Mesendoderm (in vitro differentiated cells): ENCODE measurements at regions not wholly inside any gene's neighbourhood (a gene's known extent, or its start where the extent isn't known, plus 50 kb on each side); places are given as distances from the start of the nearest gene placed in this dataset.
A peak's percentile ranks its signal among the peaks of the same experiment; 100 is the strongest.

Source experiments
- DNase-seq: peaks from one replicate; pipeline ENCODE4 v3.0.0; 2013
- H2AK5ac ChIP-seq: 2 replicates; pipeline ENCODE4 v1.6.1; 2013; ENCODE audit warnings: low read length, inconsistent platforms
- H2BK120ac ChIP-seq: 2 replicates; pipeline ENCODE4 v1.6.1; 2013; ENCODE audit warnings: low read depth, mild to moderate bottlenecking, low read length, moderate library complexity, mixed read lengths
- H2BK15ac ChIP-seq: replicated peaks from 2 replicates; pipeline ENCODE4 v1.6.1; 2013; ENCODE audit warnings: low read depth, mild to moderate bottlenecking, moderate library complexity
- H2BK5ac ChIP-seq: 2 replicates; pipeline ENCODE4 v1.6.1; 2013; ENCODE audit warnings: low read length, inconsistent platforms
- H3K18ac ChIP-seq: 2 replicates; pipeline ENCODE4 v1.6.1; 2013; ENCODE audit warnings: mild to moderate bottlenecking, low read length, mixed read lengths
- H3K23ac ChIP-seq: one replicate; pipeline ENCODE4 v1.6.1; 2013; ENCODE audit warnings: low read length
- H3K27ac ChIP-seq: 2 replicates; pipeline ENCODE4 v1.5.1; 2013; ENCODE audit warnings: low read depth, mild to moderate bottlenecking, inconsistent platforms, low read length, moderate library complexity
- H3K27me3 ChIP-seq: 2 replicates; pipeline ENCODE4 v1.6.1; 2013; ENCODE audit warnings: low read length, control low read depth, mild to moderate bottlenecking, inconsistent platforms; ENCODE audit not compliant: insufficient read depth, poor library complexity
- H3K36me3 ChIP-seq: 2 replicates; pipeline ENCODE4 v1.6.1; 2013; ENCODE audit warnings: low read length, inconsistent platforms; ENCODE audit not compliant: control insufficient read depth, insufficient read depth
- H3K4ac ChIP-seq: one replicate; pipeline ENCODE4 v1.6.1; 2013; ENCODE audit warnings: low read depth, mild to moderate bottlenecking, low read length, moderate library complexity
- H3K4me1 ChIP-seq: 2 replicates; pipeline ENCODE4 v1.6.1; 2013; ENCODE audit warnings: low read depth, low read length, inconsistent platforms; ENCODE audit not compliant: control insufficient read depth
- H3K4me2 ChIP-seq: 2 replicates; pipeline ENCODE4 v1.6.1; 2013; ENCODE audit warnings: low read length
- H3K4me3 ChIP-seq: 2 replicates; pipeline ENCODE4 v1.5.1; 2013; ENCODE audit warnings: mild to moderate bottlenecking, low read length
- H3K56ac ChIP-seq: one replicate; pipeline ENCODE4 v1.6.1; 2013; ENCODE audit warnings: low read length
- H3K79me1 ChIP-seq: 2 replicates; pipeline ENCODE4 v1.6.1; 2013; ENCODE audit warnings: low read length, inconsistent platforms
- H3K79me2 ChIP-seq: 2 replicates; pipeline ENCODE4 v1.6.1; 2013; ENCODE audit warnings: mild to moderate bottlenecking, low read length; ENCODE audit not compliant: control insufficient read depth, insufficient read depth
- H3K9ac ChIP-seq: 2 replicates; pipeline ENCODE4 v1.6.1; 2013; ENCODE audit warnings: low read length, inconsistent platforms
- H4K5ac ChIP-seq: one replicate; pipeline ENCODE4 v1.6.1; 2013; ENCODE audit warnings: low read length
- H4K8ac ChIP-seq: one replicate; pipeline ENCODE4 v1.6.1; 2013; ENCODE audit warnings: low read depth, mild to moderate bottlenecking, control low read depth, low read length, moderate library complexity
- WGBS: extraction: QIAGEN DNeasy Blood & Tissue Kit; methylation state at CpG from one replicate; pipeline ENCODE4 v1.1.7; 2013; ENCODE audit warnings: low lambda C conversion rate, missing lambda C conversion rate; ENCODE audit not compliant: insufficient coverage; ENCODE audit errors: extremely low coverage; 5-methylcytosine and 5-hydroxymethylcytosine counted together

DNA sequence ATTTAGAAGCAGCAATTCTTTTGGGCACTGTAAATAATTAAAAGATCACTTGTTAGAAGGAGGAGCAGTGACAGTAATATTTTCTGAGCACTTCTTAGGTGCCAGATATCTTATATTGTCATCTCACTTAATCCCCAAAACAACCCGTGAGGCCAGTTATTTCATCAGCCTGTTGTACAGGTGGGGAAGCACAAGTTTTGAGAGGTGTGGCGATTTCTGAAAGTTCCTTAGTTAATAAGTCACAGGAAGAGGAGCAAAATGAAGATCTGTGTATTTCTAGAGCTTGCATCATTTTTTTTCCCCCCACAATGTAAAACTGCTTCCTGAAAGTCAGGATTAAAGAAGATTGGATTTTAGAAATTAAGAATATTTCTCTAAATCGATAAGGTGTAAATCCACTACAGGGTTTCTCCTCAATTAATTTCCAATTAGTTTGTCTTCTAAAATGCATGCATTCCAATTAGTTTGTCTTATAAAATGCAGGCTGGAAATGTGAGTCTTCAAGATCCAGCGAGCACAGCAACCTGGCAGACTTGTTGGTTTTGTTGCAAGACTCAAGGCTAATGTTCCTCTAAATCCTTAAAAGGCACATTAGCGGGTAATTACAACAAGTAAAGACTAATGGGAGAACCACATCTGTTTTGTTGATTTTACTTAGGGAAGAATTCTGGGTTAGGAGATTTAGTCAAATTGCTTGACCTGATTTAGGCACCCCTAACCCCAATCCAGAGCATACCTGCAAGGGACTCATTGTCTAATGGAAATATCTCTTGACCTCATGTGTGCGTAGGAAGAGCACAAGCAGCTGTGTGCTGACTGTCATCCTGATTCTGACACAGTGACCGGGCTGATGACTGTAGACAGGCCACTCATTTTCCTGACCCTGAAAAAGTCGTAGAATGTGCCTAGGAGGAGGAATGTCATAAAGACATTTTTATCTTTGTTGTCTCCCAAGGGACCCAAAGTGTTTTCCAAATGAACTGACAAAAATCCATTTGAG lies 272.0 kb downstream of the BAMBI start:
- H3K4ac ChIP-seq = no peak overlapping the region
- DNase-seq = peak; percentile 23
- no peak overlapping the region for H3K18ac ChIP-seq
- H3K36me3 ChIP-seq = no peaks in the 10 kb centered on the region
- no peak overlapping the region for H2AK5ac ChIP-seq
- H2BK5ac ChIP-seq = no peak overlapping the region
- no peak overlapping the region for H3K23ac ChIP-seq
- H3K27me3 ChIP-seq = no peaks in the 10 kb centered on the region
- H4K5ac ChIP-seq = no peak overlapping the region
- peaks cover 2% of the 10 kb centered on the region for H3K4me1 ChIP-seq
- H3K79me2 ChIP-seq = no peaks in the 10 kb centered on the region
- no peak overlapping the region for H3K4me3 ChIP-seq
- no peak overlapping the region for H2BK120ac ChIP-seq
- no peak overlapping the region for H4K8ac ChIP-seq
- no peak overlapping the region for H3K4me2 ChIP-seq
- no peaks in the 10 kb centered on the region for H3K79me1 ChIP-seq
- no CpG with 5 or more reads among the region's 8 CpGs for WGBS
- H3K27ac ChIP-seq = no peak overlapping the region
- H3K56ac ChIP-seq = no peak overlapping the region
- H3K9ac ChIP-seq = no peak overlapping the region
- no peak overlapping the region for H2BK15ac ChIP-seq

GRCh38 chr10:28951484-28951883 lies 274.2 kb downstream of the BAMBI start:
- H3K18ac ChIP-seq = no peak overlapping the region
- H2BK120ac ChIP-seq = no peak overlapping the region
- H3K9ac ChIP-seq = no peak overlapping the region
- H3K4ac ChIP-seq = no peak overlapping the region
- no peak overlapping the region for H2BK15ac ChIP-seq
- H3K79me2 ChIP-seq = no peaks in the 10 kb centered on the region
- H2AK5ac ChIP-seq = no peak overlapping the region
- peaks cover 2% of the 10 kb centered on the region for H3K4me1 ChIP-seq
- H3K23ac ChIP-seq = no peak overlapping the region
- H3K36me3 ChIP-seq = no peaks in the 10 kb centered on the region
- H3K4me2 ChIP-seq = no peak overlapping the region
- no peak overlapping the region for H4K8ac ChIP-seq
- no peak overlapping the region for H3K27ac ChIP-seq
- H2BK5ac ChIP-seq = no peak overlapping the region
- H3K27me3 ChIP-seq = no peaks in the 10 kb centered on the region
- H4K5ac ChIP-seq = no peak overlapping the region
- no peak for DNase-seq
- H3K56ac ChIP-seq = no peak overlapping the region
- WGBS = no CpG with 5 or more reads among the region's 6 CpGs
- no peak overlapping the region for H3K4me3 ChIP-seq
- no peaks in the 10 kb centered on the region for H3K79me1 ChIP-seq

- H4K5ac ChIP-seq = no peak overlapping the region
- no peak overlapping the region for H2BK120ac ChIP-seq
- H3K36me3 ChIP-seq = no peaks in the 10 kb centered on the region
- no peaks in the 10 kb centered on the region for H3K27me3 ChIP-seq
- no peak overlapping the region for H2AK5ac ChIP-seq
- no peak overlapping the region for H3K56ac ChIP-seq
- no peak overlapping the region for H3K4me3 ChIP-seq
- peaks cover 2% of the 10 kb centered on the region for H3K4me1 ChIP-seq
- H3K4ac ChIP-seq = no peak overlapping the region
- no peak overlapping the region for H2BK5ac ChIP-seq
- no peak overlapping the region for H3K23ac ChIP-seq
- H3K27ac ChIP-seq = no peak overlapping the region
- H3K9ac ChIP-seq = no peak overlapping the region
- no peaks in the 10 kb centered on the region for H3K79me1 ChIP-seq
- no peak for DNase-seq
- H3K4me2 ChIP-seq = no peak overlapping the region
- H3K18ac ChIP-seq = no peak overlapping the region
- H4K8ac ChIP-seq = no peak overlapping the region
- H3K79me2 ChIP-seq = no peaks in the 10 kb centered on the region
- no peak overlapping the region for H2BK15ac ChIP-seq
Measured at GRCh38 chr10:28952523-28952922, 275.2 kb downstream of the BAMBI start.

DNA sequence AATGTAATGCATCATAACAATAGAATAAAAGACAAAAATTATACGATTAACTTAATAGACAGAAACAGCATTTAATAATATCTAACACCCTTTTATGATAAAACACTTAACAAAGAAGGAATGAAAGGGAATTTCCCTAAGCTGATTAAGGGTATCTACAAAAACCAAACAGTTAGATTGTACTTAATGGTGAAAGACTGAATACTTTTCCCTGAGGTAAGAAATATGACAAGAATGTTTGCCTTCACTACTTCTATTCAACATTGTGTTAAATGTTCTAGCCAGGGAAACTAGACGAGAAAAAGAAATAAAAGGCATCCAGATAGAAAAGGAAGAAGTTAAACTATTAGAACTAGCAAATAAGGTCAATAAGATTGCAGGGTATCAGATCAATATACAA lies 276.9 kb downstream of the BAMBI start:
- Histone ChIP-seq H3K4me1 (peaks cover 2% of the 10 kb centered on the region), H3K9ac (no peak overlapping the region), H4K5ac (no peak overlapping the region), H3K4me2 (no peak overlapping the region), H3K4ac (no peak overlapping the region), H4K8ac (no peak overlapping the region), H3K36me3 (no peaks in the 10 kb centered on the region), H3K23ac (no peak overlapping the region), H3K4me3 (no peak overlapping the region), H3K79me2 (no peaks in the 10 kb centered on the region), H2BK15ac (no peak overlapping the region), H3K79me1 (no peaks in the 10 kb centered on the region), H3K56ac (no peak overlapping the region), H2BK5ac (no peak overlapping the region), H3K27ac (no peak overlapping the region), H3K27me3 (no peaks in the 10 kb centered on the region), H2BK120ac (no peak overlapping the region), H3K18ac (no peak overlapping the region), H2AK5ac (no peak overlapping the region)
- no CpG with 5 or more reads among the region's 2 CpGs for WGBS
- peak; percentile 33 for DNase-seq

GRCh38 chr10:28958468-28958867 lies 281.1 kb downstream of the BAMBI start:
- Histone ChIP-seq H2AK5ac (no peak overlapping the region), H3K23ac (no peak overlapping the region), H4K8ac (no peak overlapping the region), H3K36me3 (no peaks in the 10 kb centered on the region), H2BK5ac (no peak overlapping the region), H3K56ac (no peak overlapping the region), H2BK15ac (no peak overlapping the region), H3K79me2 (no peaks in the 10 kb centered on the region), H3K4me2 (no peak overlapping the region), H3K4me1 (no peaks in the 10 kb centered on the region), H4K5ac (no peak overlapping the region), H3K79me1 (no peaks in the 10 kb centered on the region), H3K4me3 (no peak overlapping the region), H3K4ac (no peak overlapping the region), H3K9ac (no peak overlapping the region), H3K18ac (no peak overlapping the region), H3K27me3 (no peaks in the 10 kb centered on the region), H2BK120ac (no peak overlapping the region), H3K27ac (no peak overlapping the region)
- DNase-seq = no peak
